HS-27A (cell line): ENCODE measurements at regions not wholly inside any gene's neighbourhood (a gene's known extent, or its start where the extent isn't known, plus 50 kb on each side); places are given as distances from the start of the nearest gene placed in this dataset.

Source experiments
- DNase-seq: peaks from one replicate; pipeline ENCODE4 v3.0.0-alpha.2; 2012; ENCODE audit warnings: low read depth, missing footprints

- no peak for DNase-seq
Observed at GRCh38 chr6:151701911-151702562, 105.4 kb upstream of the ESR1 start.

GRCh38 chr6:151702851-151703658 is 104.4 kb upstream of the ESR1 start:
- no peak for DNase-seq

DNA sequence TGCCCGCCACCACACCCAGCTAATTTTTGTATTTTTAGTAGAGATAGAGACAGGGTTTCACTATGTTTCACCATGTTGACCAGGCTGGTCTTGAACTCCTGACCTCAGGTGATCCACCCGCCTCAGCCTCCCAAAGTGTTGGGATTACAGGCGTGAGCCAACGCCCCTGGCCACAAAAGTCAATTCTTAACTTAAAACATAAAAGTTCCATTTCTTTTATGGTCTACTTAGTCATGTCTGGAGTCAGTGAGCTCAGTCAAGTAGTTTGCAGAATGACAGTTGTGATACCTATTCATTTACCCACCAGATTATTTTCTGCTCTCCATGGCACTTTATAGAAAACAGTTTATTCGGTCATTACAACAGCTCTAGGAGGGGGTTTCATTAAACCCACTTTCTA is 103.1 kb upstream of the ESR1 start:
- DNase-seq, result no peak

- DNase-seq, result no peak
Observed at GRCh38 chr6:151705993-151706733, 101.3 kb upstream of the ESR1 start.

GRCh38 chr6:151709329-151709728 is 98.2 kb upstream of the ESR1 start:
- DNase-seq, result no peak

GRCh38 chr6:151716526-151716932 is 91.0 kb upstream of the ESR1 start:
- no peak for DNase-seq

DNA sequence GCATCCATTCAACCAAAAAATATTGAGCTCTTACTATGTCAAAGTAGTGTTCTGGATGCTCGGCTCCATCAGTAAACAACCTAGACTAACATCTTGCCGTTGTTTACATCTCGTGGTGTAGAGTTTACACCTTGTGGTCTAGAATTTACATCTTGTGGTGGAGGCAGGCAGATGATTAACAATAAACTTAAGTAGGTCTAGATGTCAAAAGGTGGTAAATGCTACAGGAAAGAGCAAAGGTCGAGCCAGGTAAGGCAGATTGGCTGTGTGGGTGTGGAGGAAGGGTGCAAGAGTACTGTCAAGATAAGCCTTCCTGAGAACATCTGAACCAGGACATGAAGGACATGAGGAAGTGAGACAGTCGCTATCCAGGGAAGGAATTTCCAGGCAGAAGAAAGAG is 88.4 kb upstream of the ESR1 start:
- no peak for DNase-seq

DNA sequence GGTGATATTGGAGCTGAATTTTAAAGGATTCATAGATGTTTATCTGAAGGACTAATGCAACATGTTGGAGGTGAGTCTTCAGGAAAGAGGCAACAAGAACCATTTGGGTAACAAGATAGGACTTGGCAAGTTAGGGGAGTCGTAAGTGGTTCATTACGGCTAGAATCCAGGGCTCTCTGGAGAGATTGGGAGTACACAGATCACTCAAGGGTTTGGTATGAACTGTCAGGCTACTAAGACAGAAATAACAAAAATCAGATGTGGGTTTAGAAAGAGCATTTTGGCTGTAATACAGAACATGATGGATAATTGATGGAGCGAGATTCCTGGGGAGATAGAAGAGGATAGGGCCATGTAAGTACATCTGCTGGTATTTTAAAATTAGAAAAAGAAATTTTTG is 86.3 kb upstream of the ESR1 start:
- DNase-seq, result no peak

GRCh38 chr6:151721671-151722070 is 85.8 kb upstream of the ESR1 start:
- DNase-seq, result no peak

DNA sequence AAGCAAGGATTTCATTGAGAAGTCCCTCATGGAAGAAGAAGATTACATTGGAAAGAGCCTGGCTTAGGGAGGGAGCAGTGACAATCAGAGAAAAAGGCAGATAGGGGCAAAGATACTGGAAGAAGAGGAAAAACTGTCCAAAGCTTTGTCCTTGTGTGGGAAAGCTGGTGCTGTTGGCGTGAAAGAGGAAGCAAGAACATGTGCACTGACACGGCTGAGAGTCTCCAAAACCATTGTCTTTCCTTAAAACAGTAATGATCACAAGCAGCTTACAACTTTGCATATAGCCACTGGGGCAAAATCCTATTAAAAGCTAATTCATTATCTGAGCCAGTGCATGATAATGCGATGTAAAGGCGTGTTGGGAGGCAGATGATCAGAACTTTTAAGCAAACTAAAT is 85.1 kb upstream of the ESR1 start:
- no peak for DNase-seq

- DNase-seq, result no peak
Observed at GRCh38 chr6:151723152-151723551, 84.3 kb upstream of the ESR1 start.

- no peak for DNase-seq
Observed at GRCh38 chr6:151729829-151730495, 77.5 kb upstream of the ESR1 start.

DNA sequence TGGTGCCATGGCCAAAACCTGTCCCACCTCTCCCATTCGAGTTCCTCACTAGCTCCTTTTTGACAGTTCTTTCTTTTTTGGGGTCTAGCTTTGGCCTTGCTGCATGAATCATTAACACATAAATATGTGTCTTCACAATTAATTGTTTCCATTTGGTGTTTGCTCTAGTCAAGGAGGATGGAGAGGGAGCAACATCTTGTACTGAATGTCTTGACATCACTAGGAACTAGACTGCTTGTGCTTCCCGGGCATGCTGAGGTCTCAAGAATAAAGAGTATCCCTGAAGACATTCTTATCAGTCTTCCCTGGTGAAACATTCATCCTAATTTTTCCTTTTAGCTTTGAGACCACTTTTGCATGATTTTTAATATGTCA is 77.0 kb upstream of the ESR1 start:
- DNase-seq, result no peak

DNA sequence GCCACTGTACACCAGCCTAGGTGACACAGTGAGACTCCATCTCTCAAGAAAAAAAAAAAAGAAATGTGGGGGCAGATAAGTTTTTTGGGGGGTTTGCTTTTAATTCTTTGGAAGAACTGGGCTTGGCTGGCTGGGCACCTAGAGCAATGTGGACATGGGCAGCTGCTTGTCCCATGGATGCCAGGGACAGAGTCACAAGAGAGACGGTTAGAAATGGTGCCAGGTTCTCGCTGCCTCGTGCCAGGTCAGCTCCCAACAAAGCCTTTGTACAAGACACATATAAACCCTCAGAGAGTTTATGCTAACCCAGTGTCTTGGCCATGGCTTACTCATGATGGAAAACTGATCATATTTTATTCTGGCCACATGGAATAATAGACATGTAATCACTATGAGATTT is 76.2 kb upstream of the ESR1 start:
- DNase-seq, result no peak

DNA sequence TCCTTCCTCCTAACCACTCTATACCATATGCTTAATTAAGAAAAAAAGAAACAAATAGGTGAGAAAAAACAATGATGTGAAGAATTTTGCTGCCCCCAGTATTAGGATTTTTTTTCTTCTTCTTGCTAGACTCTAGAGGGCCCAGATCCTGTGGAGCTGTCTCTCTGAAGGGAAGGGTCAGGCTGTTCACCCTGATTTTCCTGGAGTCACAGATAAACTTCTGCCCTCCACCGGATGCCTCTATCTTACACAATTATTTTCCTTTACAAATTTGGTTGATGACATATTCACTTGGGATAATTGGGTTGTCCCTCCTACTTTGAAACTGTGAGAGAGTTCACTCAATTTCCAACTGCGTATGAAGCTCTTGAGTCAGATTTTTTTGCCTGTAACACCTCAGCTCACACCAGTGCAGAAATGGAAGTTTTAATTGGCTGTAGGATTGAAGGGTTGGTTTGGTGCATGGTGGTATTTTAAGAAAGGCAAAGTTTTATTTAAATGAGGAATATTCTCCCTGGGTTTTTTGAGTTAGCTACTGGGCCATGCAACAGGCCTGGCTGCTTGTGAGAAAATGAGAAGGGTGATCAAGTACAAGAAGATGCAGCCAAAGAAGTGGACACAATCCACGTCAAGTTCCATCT is 73.7 kb upstream of the ESR1 start:
- no peak for DNase-seq

DNA sequence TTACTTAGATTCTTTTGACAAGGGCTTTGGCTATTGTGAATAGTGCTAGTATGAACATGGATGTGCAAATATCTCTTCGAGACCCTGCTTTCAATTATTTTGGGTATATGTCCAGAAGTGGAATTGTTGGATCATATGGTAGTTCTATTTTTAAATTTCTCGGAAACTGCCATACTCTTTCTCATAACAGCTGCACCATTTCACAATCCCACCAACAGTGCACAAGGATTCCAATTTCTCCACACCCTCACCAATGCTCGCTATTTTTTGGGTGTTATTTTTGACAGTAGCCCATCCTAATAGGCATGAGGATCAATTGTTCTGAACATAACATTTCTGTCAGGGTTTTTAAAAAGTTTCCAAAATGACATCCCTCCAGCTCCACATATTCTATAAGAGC is 69.2 kb upstream of the ESR1 start:
- no peak for DNase-seq

DNA sequence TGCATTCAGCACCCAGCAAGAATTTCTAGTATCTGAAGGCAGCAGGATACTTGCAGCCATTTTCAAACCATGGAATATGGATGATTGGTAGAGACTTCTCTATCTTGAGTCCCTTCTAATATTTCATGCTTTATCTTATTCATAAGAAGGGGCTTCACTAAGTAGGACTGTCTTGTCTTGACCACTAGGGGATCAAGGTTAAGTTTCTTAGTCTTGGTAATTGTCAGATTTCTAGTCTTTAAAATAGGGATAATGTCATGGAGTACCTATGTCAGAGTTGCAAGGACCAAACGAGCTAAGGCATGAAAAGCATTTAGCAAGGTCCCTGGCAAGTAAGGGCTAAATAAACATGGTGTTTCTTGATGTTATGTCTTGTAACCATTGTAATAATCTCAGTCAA is 68.5 kb upstream of the ESR1 start:
- no peak for DNase-seq

DNA sequence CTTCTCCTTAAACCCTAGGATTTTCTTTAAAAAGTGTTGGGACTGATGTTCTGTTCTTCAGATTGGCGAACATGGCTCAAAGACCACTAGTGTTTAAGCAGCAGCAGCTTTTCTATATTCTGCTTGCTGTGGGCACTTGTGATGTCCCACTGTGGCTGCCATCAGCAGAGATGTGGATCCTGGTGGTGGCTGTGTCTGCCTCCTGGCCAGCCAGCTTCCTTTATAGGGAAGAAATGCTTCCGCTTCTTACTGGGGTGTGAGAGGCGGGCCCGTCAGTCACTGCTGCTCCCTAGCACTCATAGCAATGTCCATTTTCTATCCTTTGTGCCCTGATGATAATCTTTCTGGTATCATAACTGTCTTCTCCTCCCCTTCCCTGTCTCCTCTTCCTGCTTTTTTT is 66.7 kb upstream of the ESR1 start:
- DNase-seq, result no peak

GRCh38 chr6:151747896-151748295 is 59.6 kb upstream of the ESR1 start:
- DNase-seq, result no peak

GRCh38 chr6:151749341-151749740 is 58.1 kb upstream of the ESR1 start:
- no peak for DNase-seq

DNA sequence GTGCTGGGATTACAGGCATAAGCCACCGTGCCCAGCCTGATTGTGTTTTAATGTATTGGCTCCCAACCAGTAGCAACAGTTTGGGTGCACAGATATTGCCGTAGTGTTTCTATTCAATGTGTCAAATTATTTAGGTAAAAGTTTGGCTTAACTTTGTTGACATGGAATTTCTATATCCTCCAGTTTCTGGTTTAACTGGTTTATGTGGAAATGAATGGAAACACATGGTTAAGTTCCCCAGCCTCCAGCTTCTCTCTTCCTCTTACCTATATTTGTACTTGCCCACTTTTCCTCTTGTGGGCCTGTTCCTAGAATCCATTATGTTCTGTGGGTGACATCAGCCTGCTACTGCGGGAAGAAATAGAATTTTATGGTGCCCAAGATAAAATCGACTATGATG is 53.9 kb upstream of the ESR1 start:
- no peak for DNase-seq

- DNase-seq, result no peak
Observed at GRCh38 chr6:151757506-151757955, 50.0 kb upstream of the ESR1 start.
